Mammary epithelial cell (primary cell): ENCODE measurements at regions not wholly inside any gene's neighbourhood (a gene's known extent, or its start where the extent isn't known, plus 50 kb on each side); places are given as distances from the start of the nearest gene placed in this dataset.

Experiments
- CTCF ChIP-seq, 2 donors: IDR thresholded peaks in 1 of 2; conservative IDR thresholded peaks in 1 of 2; 2 replicates each; pipeline ENCODE4 v1.5.1; 2011 to 2012; ENCODE audit warnings: inconsistent platforms in 2 of 2, low read length in 2 of 2, mild to moderate bottlenecking in 2 of 2, control low read depth in 1 of 2, low read depth in 1 of 2; ENCODE audit not compliant: insufficient read depth in 1 of 2; ENCODE audit errors: extremely low read depth in 1 of 2
- EZH2 ChIP-seq: IDR thresholded peaks from 2 replicates; pipeline ENCODE4 v1.6.1; 2012; ENCODE audit warnings: low read length, inconsistent platforms, borderline replicate concordance

GRCh38 chr12:124464830-124465229 lies 102.6 kb downstream of the NCOR2 start:
- TF ChIP-seq CTCF (conservative IDR thresholded peaks at IDR 0.05 in 1 of 2, IDR thresholded peaks at IDR 0.05 in 1 of 2; ENCODE audit: extremely low read depth in 1 of 2, insufficient read depth in 1 of 2, low read depth in 1 of 2, low read length in 2 of 2), result no peak
- TF ChIP-seq EZH2, result no peak
